ENCODE measurements at regions not wholly inside any gene's neighbourhood (a gene's known extent, or its start where the extent isn't known, plus 50 kb on each side); places are given as distances from the start of the nearest gene placed in this dataset.

DNA sequence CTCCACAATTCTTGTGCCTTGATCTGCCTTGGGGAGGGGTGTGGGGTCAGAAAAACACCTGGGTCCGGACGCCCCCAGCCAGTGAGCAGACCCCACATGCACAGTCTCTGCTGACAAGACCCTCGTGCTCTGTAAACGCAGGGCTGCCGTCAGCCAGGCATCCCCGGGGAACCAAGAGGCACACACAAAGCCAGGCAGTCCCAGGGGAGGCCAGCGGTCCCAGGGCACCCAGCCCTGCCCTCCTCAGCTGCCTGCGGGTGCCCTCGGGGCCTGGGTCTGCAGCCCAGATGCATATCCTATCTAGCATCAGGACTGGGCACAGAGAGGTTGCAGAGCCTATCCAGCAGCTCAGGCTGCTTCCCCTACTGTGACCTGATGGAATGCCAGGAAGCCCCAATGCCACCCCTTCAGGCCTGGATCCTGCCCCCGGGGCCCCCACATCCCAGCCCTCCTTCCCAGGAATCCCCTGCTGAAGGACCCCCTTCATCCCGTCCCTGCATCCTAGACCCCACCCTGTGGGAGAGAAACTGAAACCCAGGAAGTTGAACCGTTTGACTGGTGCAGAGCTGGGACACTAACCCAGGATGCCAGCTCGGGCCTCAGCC, 92.4 kb downstream of the MICALL2 start:
- no peaks in the 10 kb centered on the region for H3K36me3 ChIP-seq
- peaks cover 0 to 11% (median 0%) of the 10 kb centered on the region in 3 donors for H3K4me1 ChIP-seq
- peaks cover 94% of the 10 kb centered on the region for H3K27me3 ChIP-seq
- H3K27ac ChIP-seq: no peak overlapping the region
- H3K9me3 ChIP-seq: peaks cover 0 to 27% (median 0%) of the 10 kb centered on the region in 3 donors
- no peak overlapping the region for H3K4me3 ChIP-seq
- ATAC-seq: no peak
- TF ChIP-seq POLR2AphosphoS5 (IDR thresholded peaks at IDR 0.05): no peak
- TF ChIP-seq, protein P1, sequence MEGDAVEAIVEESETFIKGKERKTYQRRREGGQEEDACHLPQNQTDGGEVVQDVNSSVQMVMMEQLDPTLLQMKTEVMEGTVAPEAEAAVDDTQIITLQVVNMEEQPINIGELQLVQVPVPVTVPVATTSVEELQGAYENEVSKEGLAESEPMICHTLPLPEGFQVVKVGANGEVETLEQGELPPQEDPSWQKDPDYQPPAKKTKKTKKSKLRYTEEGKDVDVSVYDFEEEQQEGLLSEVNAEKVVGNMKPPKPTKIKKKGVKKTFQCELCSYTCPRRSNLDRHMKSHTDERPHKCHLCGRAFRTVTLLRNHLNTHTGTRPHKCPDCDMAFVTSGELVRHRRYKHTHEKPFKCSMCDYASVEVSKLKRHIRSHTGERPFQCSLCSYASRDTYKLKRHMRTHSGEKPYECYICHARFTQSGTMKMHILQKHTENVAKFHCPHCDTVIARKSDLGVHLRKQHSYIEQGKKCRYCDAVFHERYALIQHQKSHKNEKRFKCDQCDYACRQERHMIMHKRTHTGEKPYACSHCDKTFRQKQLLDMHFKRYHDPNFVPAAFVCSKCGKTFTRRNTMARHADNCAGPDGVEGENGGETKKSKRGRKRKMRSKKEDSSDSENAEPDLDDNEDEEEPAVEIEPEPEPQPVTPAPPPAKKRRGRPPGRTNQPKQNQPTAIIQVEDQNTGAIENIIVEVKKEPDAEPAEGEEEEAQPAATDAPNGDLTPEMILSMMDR (IDR thresholded peaks at IDR 0.05): no peak
- no peak for TF ChIP-seq POLR2A (IDR thresholded peaks at IDR 0.05)
- no peak for TF ChIP-seq EP300 (IDR thresholded peaks at IDR 0.05)
- WGBS, 2 donors (ENCODE audit: low coverage in 1 of 2): 60% methylated on average over 1 of the region's 13 CpGs; no CpG with 5 or more reads in 1 of the 2 donors

DNA sequence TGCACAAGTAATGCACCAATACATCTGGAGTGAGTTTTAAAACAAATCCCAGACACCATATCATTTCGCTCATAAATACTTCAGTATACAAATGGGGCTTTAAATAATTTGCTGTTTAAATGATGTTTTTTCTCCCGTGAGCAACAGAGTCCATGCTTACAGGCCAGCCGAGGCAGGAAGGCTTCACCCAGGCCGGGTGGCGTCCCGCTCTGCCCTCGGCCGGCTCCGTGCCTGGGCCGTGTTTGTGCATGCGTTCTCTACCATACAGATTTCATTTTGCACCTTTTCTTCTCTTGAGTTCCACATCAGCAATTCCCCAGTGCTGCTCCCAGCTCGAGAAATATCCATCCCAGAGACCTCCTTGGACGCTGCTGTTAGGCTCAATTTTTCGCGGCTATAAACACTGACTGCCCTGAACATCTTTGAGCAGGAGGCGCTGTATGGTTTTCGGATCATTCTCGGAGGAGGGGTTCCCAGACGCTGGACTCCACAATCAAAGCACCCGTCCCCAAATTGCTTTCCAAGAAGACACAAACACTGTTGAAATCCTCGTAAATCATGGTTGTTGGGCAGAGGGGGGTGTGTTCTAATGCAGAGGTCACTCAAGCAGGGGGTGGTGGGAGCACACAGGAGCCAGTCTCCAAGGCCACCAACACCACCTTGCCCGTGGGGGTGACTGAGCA, 91.6 kb downstream of the MICALL2 start:
- Histone ChIP-seq H3K36me3 (no peaks in the 10 kb centered on the region), H3K27ac (no peak overlapping the region), H3K9me3 (peaks cover 0 to 27% (median 0%) of the 10 kb centered on the region in 3 donors), H3K4me3 (no peak overlapping the region), H3K4me1 (peaks cover 0 to 11% (median 0%) of the 10 kb centered on the region in 3 donors), H3K27me3 (peaks cover 98% of the 10 kb centered on the region)
- TF ChIP-seq, protein P1 (IDR thresholded peaks at IDR 0.05): no peak
- TF ChIP-seq POLR2A (IDR thresholded peaks at IDR 0.05) (no peak), POLR2AphosphoS5 (IDR thresholded peaks at IDR 0.05) (no peak), EP300 (IDR thresholded peaks at IDR 0.05) (no peak)
- 32 to 52% methylated on average over 9 to 19 of the region's 22 CpGs for WGBS, 2 donors (ENCODE audit: low coverage in 1 of 2)
- ATAC-seq: no peak

DNA sequence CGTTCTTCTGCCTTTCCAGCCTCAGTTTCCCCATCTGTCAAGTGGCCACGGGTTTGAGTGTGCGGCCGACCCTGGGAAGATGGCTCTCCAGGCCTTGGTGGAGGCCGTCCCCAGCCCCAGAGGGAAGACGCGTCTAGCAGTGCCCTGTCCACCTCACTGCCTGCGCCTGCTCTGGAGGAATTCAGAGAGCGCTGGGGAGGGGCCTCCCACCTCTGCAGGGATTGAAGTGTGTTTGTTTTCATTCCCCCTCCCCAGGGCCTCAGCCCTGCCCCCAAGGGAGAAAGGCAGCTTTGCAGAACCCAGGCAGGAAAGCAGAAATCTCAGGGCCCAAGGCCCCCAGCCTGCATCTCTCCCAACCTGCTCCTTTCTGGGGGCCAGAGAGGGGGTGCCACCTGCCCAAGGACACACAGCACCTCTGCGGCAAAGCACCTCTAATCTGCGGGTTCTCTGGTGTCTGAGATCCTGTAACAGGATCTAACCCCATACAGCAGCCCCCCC, 91.0 kb downstream of the MICALL2 start:
- no peak for ATAC-seq
- no CpG with 5 or more reads among the region's 11 CpGs for WGBS, 2 donors (ENCODE audit: low coverage in 1 of 2)
- TF ChIP-seq EP300 (IDR thresholded peaks at IDR 0.05): no peak
- TF ChIP-seq, protein P1 (IDR thresholded peaks at IDR 0.05): no peak
- no peak for TF ChIP-seq POLR2AphosphoS5 (IDR thresholded peaks at IDR 0.05)
- no peak for TF ChIP-seq POLR2A (IDR thresholded peaks at IDR 0.05)
- H3K9me3 ChIP-seq: peaks cover 0 to 27% (median 0%) of the 10 kb centered on the region in 3 donors
- H3K27me3 ChIP-seq: peaks cover 100% of the 10 kb centered on the region
- H3K4me3 ChIP-seq: no peak overlapping the region
- H3K27ac ChIP-seq: no peak overlapping the region
- peaks cover 0 to 11% (median 0%) of the 10 kb centered on the region in 3 donors for H3K4me1 ChIP-seq
- H3K36me3 ChIP-seq: no peaks in the 10 kb centered on the region

DNA sequence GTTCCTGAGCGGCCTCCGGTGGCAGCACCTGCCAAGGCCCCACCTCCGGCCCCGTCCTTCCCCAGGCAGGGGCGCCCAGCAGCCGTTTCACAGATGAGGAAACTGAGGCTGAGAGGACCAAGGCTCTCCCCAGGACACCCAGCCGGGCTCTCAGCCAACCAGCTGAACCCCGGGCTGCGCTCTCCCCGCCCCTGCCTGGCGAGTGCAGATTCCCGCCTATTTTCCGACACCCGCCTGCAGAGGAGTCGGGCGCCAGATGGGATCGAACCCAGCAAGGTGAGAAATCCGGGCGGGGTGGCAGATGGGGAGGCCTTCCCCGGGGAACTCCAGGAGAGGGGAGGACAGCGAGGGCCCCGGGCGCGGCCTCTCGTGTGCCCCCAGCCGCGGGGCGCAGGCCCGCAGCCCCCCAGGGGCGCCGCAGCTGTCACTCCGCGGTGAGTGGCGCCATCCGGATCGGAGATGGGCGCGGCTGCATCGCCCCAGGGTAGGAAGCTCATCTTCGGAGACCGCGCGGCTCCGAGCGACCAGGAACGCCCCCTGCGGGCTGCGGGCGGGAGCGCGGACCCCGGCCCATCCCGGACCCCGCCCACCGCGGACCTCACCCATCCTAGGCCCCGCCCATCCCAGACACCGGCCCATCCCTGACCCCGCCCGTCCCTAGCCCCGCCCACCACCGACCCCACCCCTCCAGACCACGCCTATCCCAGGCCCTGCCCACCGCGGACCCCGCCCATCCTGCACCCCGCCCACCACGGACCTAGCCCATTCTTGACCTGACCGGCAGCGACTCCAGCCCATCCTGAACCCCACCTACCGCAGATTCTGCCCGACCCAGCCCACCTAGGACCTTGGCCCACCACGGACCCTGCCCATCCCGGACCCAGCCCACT, 90.3 kb downstream of the MICALL2 start:
- H3K4me3 ChIP-seq: no peak overlapping the region
- no peak overlapping the region for H3K27ac ChIP-seq
- TF ChIP-seq POLR2AphosphoS5 (IDR thresholded peaks at IDR 0.05) (no peak), POLR2A (IDR thresholded peaks at IDR 0.05) (no peak), EP300 (IDR thresholded peaks at IDR 0.05) (no peak)
- TF ChIP-seq, protein P1 (IDR thresholded peaks at IDR 0.05): no peak
- H3K36me3 ChIP-seq: no peaks in the 10 kb centered on the region
- H3K9me3 ChIP-seq: peaks cover 0 to 25% (median 0%) of the 10 kb centered on the region in 3 donors
- peaks cover 0 to 11% (median 0%) of the 10 kb centered on the region in 3 donors for H3K4me1 ChIP-seq
- no CpG with 5 or more reads among the region's 74 CpGs for WGBS, 2 donors (ENCODE audit: low coverage in 1 of 2)
- H3K27me3 ChIP-seq: peaks cover 100% of the 10 kb centered on the region
- no peak for ATAC-seq

All from gastroesophageal sphincter (tissue), 4 donors.